ENCODE measurements at regions not wholly inside any gene's neighbourhood (a gene's known extent, or its start where the extent isn't known, plus 50 kb on each side); places are given as distances from the start of the nearest gene placed in this dataset.

- TF ChIP-seq, protein P1, sequence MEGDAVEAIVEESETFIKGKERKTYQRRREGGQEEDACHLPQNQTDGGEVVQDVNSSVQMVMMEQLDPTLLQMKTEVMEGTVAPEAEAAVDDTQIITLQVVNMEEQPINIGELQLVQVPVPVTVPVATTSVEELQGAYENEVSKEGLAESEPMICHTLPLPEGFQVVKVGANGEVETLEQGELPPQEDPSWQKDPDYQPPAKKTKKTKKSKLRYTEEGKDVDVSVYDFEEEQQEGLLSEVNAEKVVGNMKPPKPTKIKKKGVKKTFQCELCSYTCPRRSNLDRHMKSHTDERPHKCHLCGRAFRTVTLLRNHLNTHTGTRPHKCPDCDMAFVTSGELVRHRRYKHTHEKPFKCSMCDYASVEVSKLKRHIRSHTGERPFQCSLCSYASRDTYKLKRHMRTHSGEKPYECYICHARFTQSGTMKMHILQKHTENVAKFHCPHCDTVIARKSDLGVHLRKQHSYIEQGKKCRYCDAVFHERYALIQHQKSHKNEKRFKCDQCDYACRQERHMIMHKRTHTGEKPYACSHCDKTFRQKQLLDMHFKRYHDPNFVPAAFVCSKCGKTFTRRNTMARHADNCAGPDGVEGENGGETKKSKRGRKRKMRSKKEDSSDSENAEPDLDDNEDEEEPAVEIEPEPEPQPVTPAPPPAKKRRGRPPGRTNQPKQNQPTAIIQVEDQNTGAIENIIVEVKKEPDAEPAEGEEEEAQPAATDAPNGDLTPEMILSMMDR (IDR thresholded peaks at IDR 0.05; ENCODE audit: insufficient read depth, low read length, poor library complexity, severe bottlenecking) = no peak
- Histone ChIP-seq H3K36me3 (ENCODE audit: control insufficient read depth, insufficient read depth, low read length) (no peaks in the 10 kb centered on the region), H3K4me3 (replicated peaks; ENCODE audit: low read depth, low read length) (no peak overlapping the region), H3K27me3 (replicated peaks; ENCODE audit: control insufficient read depth, insufficient read depth, low read length) (no peaks in the 10 kb centered on the region; the same call in none of the 2 replicates)
- DNase-seq (ENCODE audit: extremely low read depth, insufficient read length) = no peak
Observed at GRCh38 chr5:135667673-135668072, 88.9 kb upstream of the CXCL14 start.

- TF ChIP-seq, protein P1 (IDR thresholded peaks at IDR 0.05; ENCODE audit: insufficient read depth, low read length, poor library complexity, severe bottlenecking) = no peak
- H3K27me3 ChIP-seq (replicated peaks; ENCODE audit: control insufficient read depth, insufficient read depth, low read length) = no peaks in the 10 kb centered on the region; the same call in none of the 2 replicates
- no peaks in the 10 kb centered on the region for H3K36me3 ChIP-seq (ENCODE audit: control insufficient read depth, insufficient read depth, low read length)
- no peak for DNase-seq (ENCODE audit: extremely low read depth, insufficient read length)
- H3K4me3 ChIP-seq (replicated peaks; ENCODE audit: low read depth, low read length) = no peak overlapping the region
Observed at GRCh38 chr5:135667204-135667603, 88.4 kb upstream of the CXCL14 start.

GRCh38 chr5:135662683-135663082 is 83.9 kb upstream of the CXCL14 start:
- Histone ChIP-seq H3K4me3 (replicated peaks; ENCODE audit: low read depth, low read length) (no peak overlapping the region), H3K36me3 (ENCODE audit: control insufficient read depth, insufficient read depth, low read length) (no peaks in the 10 kb centered on the region), H3K27me3 (replicated peaks; ENCODE audit: control insufficient read depth, insufficient read depth, low read length) (no peaks in the 10 kb centered on the region; the same call in none of the 2 replicates)
- no peak for DNase-seq (ENCODE audit: extremely low read depth, insufficient read length)
- TF ChIP-seq, protein P1 (IDR thresholded peaks at IDR 0.05; ENCODE audit: insufficient read depth, low read length, poor library complexity, severe bottlenecking) = no peak

GRCh38 chr5:135662061-135662481 is 83.3 kb upstream of the CXCL14 start:
- TF ChIP-seq, protein P1 (IDR thresholded peaks at IDR 0.05; ENCODE audit: insufficient read depth, low read length, poor library complexity, severe bottlenecking) = no peak
- no peaks in the 10 kb centered on the region for H3K36me3 ChIP-seq (ENCODE audit: control insufficient read depth, insufficient read depth, low read length)
- DNase-seq (ENCODE audit: extremely low read depth, insufficient read length) = no peak
- H3K4me3 ChIP-seq (replicated peaks; ENCODE audit: low read depth, low read length) = no peak overlapping the region
- no peaks in the 10 kb centered on the region; the same call in none of the 2 replicates for H3K27me3 ChIP-seq (replicated peaks; ENCODE audit: control insufficient read depth, insufficient read depth, low read length)

DNA sequence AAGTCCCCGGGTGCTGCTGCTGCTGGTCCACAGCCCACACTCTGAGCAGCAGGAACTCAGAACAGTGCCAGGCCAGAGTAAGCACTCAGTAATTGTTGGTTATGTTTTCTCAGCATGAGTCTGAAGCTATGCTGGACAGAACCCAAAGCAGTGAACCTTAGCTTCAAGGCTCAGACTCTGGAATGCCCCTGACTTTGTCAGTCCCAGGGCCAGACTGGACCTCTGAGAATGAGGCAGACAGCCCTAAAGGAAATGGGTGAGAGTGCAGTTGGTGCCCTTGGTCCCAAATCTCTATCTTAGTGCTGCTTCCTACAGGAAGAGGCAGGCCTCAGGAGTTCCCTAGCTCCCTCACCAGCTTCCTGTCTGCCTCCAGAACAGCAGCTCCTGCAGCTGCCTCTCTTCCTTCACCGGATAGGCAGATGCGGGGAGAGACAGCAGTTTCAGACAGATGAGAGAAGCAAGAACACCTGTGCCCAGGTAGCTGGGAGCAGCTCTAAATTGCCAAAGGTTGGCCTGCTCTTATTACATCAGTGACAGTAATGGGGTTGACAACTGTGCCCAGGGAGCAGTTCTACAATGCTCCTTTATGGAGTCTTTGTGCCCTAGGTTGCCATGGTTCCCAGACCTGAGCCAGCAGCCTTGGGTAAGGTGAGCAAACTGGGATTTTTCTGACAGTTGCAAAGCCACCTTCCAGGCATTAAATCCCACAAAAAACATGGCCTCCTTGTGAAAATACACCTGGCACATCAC is 82.2 kb upstream of the CXCL14 start:
- no peak for DNase-seq (ENCODE audit: extremely low read depth, insufficient read length)
- H3K27me3 ChIP-seq (replicated peaks; ENCODE audit: control insufficient read depth, insufficient read depth, low read length) = no peaks in the 10 kb centered on the region; the same call in none of the 2 replicates
- no peaks in the 10 kb centered on the region for H3K36me3 ChIP-seq (ENCODE audit: control insufficient read depth, insufficient read depth, low read length)
- H3K4me3 ChIP-seq (replicated peaks; ENCODE audit: low read depth, low read length) = no peak overlapping the region
- TF ChIP-seq, protein P1 (IDR thresholded peaks at IDR 0.05; ENCODE audit: insufficient read depth, low read length, poor library complexity, severe bottlenecking) = no peak
